Panc1 (cell line): ENCODE measurements at regions not wholly inside any gene's neighbourhood (a gene's known extent, or its start where the extent isn't known, plus 50 kb on each side); places are given as distances from the start of the nearest gene placed in this dataset.

Source experiments
- POLR2AphosphoS5 ChIP-seq: IDR thresholded peaks from 2 replicates; pipeline ENCODE4 v1.6.1; 2012; ENCODE audit warnings: mild to moderate bottlenecking, low read depth, low read length, moderate library complexity
- SIN3A ChIP-seq: IDR thresholded peaks from 2 replicates; pipeline ENCODE4 v1.6.1; 2012; ENCODE audit warnings: low read depth, mild to moderate bottlenecking, low read length, moderate library complexity, borderline replicate concordance; ENCODE audit not compliant: insufficient read depth
- TF ChIP-seq, protein P1 (sequence below): fragments of 450-650 bp; IDR thresholded peaks from 2 replicates; pipeline ENCODE4 v1.5.1; 2017; ENCODE audit warnings: mild to moderate bottlenecking

- TF ChIP-seq, protein P1, sequence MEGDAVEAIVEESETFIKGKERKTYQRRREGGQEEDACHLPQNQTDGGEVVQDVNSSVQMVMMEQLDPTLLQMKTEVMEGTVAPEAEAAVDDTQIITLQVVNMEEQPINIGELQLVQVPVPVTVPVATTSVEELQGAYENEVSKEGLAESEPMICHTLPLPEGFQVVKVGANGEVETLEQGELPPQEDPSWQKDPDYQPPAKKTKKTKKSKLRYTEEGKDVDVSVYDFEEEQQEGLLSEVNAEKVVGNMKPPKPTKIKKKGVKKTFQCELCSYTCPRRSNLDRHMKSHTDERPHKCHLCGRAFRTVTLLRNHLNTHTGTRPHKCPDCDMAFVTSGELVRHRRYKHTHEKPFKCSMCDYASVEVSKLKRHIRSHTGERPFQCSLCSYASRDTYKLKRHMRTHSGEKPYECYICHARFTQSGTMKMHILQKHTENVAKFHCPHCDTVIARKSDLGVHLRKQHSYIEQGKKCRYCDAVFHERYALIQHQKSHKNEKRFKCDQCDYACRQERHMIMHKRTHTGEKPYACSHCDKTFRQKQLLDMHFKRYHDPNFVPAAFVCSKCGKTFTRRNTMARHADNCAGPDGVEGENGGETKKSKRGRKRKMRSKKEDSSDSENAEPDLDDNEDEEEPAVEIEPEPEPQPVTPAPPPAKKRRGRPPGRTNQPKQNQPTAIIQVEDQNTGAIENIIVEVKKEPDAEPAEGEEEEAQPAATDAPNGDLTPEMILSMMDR, result no peak
- TF ChIP-seq SIN3A (no peak), POLR2AphosphoS5 (no peak)
Measured at GRCh38 chr17:34133350-34133749, 121.7 kb upstream of the CCL2 start.
